ENCODE measurements at regions not wholly inside any gene's neighbourhood (a gene's known extent, or its start where the extent isn't known, plus 50 kb on each side); places are given as distances from the start of the nearest gene placed in this dataset.

- TF ChIP-seq CTCF (IDR thresholded peaks at IDR 0.05) (no peak), POLR2A (IDR thresholded peaks at IDR 0.05) (no peak)
Observed at GRCh38 chr14:53742233-53742620, 214.4 kb downstream of the BMP4 start.
